EH (cell line): ENCODE measurements at regions not wholly inside any gene's neighbourhood (a gene's known extent, or its start where the extent isn't known, plus 50 kb on each side); places are given as distances from the start of the nearest gene placed in this dataset.

Source experiments
- DNase-seq: peaks from one replicate; pipeline ENCODE4 v3.0.0-alpha.2; 2015; ENCODE audit warnings: low read depth

DNA sequence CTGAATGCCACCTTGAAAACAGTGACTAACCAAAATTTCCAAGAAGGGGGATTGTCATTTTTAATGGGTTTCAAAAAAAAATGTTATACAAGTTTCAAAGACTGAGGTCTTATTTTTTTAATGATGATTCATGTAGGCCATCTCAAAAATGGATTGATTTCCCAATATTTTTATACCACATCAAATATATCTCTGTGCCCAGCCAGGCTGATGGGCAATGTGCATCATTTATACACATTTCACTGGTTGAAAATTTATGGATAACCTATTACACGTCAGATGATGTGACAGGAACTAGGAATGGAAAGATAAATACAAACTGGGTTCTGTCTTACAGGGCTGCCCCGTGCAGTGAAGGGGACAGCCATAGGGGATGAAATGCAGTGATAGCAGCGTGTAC, 112.7 kb upstream of the TMPO start:
- DNase-seq, result no peak

DNA sequence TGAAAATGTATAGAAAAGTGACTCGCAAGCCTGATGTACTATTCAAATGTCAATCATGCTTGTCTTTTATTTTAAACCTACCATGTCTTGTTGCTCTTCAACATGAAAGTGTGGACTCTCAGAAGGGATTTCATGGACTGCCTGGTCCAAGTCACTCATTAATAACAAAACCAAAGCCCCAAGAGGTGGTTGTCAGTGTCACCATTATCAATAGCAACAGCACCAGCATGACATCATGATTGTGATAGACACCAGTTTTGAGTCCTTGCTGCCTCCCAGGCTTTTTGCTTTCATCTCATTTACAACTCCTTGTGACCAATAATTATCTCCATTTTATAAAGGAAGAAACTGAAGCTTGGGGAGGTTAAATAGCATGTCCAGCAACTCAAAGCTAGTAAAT, 112.0 kb upstream of the TMPO start:
- no peak for DNase-seq

DNA sequence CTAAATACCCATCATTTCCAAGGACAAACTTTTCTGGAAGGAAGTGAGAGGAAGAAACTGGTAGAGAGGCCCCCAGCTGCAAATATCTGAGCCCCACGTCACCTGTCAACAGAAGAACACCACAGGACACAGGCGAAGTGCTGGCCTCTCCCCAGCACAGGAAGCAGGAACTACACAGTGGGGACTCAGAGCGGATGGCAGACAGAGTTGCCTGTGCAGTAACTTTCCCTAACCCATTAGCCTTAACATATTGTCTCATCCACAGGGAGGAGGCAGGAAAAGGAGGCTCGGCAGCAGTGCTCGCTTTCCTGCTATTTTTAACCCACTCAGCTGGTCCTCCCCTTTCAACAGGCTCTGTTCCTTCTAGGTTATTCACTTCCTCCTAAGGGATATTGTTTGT, 111.5 kb upstream of the TMPO start:
- no peak for DNase-seq

DNA sequence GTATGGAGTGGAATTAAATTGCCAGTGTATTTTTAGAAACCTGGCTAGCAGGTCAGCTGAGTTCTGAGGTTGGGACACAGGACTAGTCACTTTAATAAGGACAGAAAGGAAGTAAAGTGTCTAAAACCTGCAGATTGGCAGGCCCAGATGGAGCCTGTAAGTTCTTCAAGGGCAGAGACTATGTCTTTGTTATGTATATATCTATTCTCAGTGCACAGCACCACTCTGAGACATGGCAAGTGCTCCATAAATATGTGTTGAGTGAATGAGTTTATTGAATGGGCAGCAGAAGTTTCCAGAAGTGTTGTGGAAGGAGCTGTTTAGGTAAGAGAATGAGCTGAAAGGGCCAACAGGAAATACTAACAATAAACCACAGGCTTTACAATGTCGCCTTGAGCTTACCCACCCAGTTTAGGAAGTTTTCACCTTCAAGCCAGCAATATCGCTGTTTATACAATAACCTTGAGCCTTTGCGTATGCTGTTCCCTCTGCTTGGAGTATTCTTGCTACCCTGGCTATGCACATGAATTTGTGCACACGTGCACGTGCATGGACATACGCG, 109.5 kb upstream of the TMPO start:
- no peak for DNase-seq

DNA sequence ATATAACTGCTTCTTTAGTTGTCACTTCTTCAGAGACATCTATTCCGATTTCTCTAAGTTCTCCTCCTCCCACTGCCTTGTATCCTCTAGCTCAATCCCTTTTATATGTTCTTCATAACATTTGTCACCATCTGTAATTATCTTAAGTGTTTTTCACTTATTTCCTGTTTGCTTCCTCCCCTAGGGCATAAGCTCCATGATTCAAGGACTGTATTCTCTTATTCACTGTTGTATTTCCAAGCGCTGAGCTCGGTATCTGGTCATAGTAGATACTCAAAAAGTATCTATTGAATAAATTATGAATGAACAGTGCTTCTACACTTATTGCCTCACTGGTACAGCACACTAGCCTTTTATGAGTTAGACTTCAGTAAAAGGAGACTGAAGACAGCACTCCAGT, 109.0 kb upstream of the TMPO start:
- no peak for DNase-seq

DNA sequence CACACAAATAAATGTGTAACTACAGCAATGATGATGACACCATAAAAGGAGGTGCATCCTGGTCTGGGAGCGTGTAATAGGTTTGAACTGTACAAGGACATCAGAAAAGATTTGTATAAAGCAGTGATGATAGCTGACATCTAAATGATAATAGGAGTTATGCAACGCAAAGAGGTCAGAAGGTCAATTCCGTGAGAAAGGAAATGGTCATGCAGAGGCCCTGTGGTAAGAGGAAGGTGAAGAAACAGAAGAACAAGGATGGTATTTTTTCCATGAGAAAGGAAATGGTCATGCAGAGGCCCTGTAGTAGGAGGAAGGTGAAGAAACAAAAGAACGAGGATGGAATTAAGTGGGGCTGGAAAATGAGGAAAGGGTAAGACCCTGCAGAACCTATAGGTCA, 106.7 kb upstream of the TMPO start:
- DNase-seq, result no peak

DNA sequence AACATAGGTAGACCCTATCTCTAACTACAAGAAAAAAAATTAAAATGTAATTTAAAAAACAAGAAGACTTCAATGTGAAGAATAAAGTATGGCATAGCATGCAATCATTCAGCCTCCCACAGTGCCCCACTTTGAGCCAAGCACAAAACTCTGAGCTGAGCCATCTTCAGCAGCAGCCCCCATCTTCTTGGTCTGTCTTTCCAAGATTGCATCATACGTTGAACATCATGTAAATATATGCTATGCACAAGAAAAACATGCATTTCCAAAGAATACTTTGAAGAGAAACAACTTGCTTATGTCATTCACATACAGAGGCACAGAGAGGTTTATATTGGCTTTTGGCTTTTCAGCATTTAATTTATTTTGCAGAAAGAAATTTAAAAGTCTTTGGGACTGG, 105.8 kb upstream of the TMPO start:
- no peak for DNase-seq

DNA sequence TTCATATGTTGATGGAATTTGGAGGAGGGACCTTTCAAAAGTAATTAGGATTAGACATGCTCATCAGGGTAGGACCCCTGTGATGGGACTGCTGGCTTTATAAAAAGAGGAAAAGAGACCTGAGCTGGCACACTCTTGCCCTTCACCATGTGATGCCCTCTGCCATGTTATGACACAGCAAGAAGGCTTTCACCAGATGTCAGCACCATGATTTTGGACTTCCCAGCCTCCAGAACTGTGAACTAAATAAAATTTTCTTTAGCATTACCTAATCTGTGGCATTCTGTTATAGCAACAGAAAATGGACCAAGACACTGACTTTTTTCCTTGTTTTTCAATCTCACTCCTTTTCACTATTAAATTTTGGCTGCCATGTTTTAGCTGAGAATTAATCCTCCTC, 105.0 kb upstream of the TMPO start:
- no peak for DNase-seq

DNA sequence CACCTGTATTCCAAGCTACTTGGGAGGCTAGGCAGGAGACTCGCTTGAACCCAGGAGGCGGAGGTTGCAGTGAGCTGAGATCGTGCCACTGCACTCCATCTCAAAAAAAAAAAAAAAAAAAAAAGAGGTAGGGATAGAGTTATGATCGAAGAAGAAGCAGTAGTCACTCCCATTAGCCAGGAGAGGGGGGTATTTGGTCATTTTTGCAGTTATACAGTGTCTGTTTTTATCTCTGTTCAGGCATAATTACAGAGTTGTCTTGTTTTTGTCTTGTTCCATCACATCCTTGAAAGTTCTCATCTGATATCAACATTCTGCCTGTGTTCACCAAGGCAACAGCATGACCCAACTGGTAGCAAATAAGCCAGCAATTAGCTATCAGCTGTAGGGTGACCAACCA, 98.5 kb upstream of the TMPO start:
- DNase-seq, result peak; percentile 68

DNA sequence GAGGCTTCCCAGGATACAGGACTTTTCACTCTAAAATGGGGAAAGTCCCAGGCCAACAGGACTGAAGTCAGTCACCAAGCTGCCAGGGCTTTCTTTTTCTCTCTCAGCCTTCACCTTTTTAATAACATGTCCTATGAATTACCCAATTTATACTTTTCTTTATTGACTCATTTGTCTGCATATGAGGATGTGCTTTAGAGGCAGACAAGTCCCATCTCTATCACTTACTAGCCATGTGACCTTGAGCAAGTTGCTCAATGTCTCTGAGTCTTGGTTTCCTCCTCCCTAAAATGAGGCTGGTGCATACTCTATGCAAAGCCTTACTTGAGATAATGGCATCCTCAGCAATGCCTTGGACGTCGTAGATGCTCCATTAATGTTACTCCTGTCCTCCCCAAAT, 98.1 kb upstream of the TMPO start:
- peak; percentile 14 for DNase-seq

DNA sequence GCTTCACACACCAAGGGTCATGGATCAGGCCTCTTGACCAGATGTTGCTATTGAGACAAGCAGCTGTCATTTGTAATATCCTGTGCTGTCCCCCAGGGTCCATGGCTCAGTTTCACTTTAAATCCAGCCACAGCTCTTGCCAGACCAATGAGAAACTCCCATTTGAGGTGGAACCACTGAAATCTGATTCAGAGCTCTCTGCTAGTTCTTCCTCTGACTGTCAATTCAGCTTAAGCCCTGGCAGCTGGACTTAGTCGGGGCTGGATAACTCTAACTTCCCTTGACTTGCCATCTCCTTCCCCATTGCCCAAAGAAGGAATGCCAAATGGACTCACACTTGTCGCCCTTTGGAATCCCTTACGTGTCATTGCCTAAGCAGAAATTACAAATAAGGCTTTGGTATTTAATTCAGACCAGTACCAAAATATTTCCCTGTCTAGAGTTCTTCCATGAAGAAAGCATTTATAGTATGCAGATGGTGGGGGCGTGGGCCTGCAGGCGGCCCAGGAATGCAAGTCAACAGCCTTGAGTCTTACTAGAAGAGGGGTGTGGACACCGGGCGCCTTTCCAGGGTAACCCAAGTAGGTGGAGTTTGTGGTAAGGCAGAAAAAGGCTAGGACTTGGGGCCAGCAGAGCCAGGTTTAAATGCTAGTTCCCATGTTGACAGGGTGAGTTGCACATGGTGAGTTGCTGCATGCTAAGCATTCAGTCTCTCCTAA, 96.9 kb upstream of the TMPO start:
- DNase-seq, result peak; percentile 99

DNA sequence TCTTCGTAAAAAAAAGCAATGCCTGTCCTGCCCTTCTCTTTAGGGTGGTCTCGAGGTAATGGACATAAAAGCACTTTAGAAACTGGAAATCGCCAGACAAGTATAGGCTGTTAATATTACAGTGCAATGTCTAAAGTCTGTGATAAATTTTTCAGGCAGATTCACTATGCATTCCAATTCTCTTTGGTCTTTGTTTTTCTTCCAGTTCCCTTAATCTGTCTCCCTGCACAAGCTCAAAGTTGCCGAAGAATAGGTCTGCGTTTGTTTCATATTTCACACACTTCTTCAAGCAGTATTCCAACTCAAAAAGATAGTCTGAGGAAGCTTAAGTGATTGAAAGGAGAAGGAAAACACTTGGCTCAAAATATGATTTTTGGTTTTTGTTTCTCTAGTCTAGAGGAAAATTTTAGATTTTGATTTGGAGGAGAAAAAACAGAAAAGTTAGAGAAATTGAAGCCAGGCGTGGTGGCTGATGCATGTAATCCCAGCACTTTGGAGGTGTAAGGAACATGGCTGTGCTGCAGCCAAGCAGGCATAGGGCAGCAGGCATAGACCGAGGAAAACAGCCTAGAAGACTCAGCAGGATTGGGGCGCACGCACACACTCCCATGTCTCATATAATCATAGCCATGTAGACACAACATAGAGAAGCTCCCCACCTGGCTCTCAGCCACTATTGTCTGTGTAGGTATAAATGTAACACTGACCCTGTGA, 96.2 kb upstream of the TMPO start:
- no peak for DNase-seq

DNA sequence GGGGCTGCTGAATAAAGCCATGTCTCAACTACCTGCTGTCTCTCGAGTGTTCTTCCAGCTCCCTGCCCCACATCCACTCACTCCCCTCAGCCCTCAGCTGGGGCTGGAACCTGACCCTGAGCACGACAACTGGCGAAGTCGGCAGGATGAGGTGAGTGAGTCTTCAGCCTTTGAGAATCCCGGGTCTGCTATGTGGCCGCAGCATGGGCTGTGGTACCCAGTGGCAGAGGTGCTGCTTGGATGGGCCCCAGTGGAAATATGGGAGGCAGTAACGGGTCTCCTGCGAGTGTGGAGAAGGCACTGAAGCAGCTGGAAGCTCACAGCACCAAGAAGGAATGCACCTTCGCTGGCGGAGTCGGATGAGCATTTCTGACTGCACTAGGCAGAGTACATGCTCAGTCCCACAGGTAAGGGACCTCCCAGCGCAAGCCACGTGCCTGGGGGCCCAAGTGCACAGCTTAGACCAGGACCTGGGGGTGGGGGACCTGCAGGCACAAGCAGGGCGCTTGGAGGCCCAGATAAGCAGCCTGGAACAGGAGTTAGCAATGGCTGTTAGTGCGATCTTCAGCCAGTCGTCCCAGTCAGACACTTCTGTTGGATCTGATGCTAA, 95.5 kb upstream of the TMPO start:
- DNase-seq, result no peak

DNA sequence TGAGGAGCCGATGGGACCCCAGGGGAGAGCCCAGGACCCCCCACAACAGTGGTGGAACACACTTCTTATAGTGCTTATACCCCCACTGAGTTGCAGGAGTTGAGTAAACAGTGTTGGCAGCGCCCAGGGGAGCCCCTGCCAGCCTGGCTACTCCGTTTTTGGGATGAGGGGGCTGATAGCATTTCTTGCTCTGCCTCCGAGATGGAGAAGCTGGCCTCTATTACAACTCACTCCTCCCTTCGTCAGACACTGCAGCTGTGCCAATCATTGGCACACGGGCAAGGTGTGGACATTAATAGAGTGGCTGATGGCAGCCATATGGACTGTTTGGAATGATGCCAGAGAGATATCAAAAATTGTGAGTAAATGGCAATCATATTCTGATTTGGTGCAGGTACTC, 94.9 kb upstream of the TMPO start:
- DNase-seq, result no peak

DNA sequence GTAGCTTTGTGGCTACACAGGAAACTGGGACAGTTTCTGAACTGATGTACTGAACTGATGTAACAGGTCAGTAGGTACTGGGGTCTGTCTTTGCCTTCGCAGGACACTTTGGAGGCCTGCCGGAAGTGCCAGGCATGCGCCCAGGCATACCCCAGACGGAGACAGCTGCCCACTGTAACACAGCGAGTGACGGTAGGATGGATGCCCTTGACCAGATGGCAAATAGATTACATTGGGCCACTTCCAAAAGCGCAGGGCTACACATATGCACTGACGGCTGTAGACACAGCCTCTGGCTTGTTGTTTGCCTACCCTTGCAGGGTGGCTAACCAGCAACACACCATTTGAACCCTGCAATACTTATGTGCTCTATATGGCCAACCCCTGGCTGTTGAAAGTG, 94.1 kb upstream of the TMPO start:
- no peak for DNase-seq

DNA sequence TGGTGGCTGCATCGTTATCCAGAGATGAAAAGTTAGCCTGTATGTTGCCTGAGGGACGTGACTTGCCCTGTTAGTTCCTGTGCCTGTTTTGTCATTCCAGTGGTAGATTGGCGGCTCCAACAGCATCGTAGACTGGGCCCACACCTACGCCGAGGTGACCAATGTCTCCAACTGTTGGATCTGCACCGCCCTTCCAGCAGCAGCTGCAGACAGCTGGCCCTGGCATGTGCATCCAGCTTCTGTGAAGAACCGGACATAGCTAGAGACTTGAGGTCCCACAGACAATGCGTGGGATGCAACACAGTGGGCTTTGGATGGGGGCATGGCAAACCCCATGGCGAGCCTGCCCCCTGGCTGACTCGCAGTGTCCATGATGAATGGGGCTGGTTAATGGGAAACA, 93.0 kb upstream of the TMPO start:
- DNase-seq, result no peak

DNA sequence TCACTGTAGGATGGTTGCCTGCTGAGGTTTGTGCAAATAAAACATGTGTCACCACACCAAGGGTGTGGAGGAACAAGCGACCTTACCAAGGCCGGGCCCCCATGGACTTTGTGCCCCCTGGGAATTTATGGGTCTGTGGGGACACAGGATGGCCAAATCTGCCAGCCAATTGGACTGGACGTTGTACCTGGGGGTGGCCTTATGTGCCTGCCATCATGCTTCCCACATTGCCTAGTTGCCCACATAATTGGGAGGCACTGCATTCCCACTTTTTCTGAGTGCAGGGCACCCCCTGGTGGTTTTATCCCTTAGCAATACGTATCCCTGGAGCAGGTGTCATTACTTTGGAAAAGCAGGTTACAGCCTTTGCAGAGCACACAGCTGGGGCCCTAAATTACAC, 92.6 kb upstream of the TMPO start:
- peak; percentile 30 for DNase-seq

DNA sequence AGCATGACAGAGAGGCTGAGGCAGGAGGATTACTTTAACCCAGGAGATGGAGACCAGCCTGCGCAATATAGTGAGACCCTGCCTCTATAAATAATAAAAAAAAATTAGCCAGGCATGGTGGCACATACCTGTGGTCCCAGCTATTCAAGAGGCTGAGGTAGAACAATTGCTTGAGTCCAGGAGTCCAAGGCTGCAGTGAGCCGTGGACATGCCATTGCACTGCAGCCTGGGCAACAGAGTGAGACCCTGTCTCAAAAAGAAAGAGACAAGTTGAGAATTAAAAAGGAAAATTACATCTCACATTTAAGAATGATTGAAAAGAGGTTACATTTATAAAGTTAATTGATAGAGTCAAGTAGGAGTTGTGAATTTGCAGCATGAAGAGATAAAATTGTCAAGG, 91.4 kb upstream of the TMPO start:
- no peak for DNase-seq

DNA sequence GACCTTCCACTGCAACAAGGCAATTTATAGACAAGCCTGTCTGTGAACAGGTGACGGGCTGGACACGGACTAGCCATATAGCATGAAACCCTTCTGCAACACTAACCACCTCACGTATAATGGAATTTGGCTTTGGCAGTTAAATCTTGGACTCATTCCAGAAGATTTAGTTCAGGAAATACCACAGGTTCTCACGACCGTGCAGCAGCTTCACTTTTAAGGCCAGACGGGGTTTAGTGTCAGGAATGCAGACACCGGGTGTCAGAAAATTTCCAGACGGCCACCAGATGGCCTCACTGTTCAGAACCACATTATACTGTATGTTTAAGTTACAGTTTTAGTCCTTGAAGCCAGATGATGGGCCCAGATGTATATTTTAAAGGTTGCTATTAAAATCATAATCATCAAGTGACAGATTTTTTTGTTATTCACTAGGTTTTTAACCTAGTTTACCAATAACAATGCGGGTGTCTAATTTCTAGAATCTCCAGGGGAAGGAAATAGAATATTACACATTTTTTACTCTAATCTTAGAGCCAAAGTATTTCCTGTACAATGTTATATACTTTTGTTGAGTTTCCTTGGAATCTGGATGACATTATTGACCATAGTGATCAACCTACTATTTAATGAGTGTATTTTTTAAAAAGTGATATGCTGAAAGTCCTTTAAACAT, 90.5 kb upstream of the TMPO start:
- DNase-seq, result peak; percentile 79

DNA sequence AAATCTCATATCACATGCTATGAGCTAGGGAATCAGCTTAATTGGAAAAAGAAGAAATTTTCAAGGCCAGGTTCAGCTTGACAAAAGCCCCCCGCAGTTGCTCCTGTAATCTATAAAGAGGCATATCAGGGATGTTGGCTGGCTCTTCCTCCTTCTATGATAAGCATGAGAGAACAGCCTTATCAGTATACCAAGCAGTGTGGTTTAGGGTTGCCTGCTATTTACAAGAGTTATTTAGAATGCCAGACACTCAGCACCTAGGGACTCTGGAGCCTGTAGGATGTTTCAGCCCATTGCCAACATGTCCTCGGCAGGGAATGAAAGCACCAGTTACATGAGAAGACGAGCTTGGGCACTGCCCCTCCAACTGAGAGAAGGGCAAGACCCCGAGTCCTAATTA, 89.5 kb upstream of the TMPO start:
- DNase-seq, result no peak

DNA sequence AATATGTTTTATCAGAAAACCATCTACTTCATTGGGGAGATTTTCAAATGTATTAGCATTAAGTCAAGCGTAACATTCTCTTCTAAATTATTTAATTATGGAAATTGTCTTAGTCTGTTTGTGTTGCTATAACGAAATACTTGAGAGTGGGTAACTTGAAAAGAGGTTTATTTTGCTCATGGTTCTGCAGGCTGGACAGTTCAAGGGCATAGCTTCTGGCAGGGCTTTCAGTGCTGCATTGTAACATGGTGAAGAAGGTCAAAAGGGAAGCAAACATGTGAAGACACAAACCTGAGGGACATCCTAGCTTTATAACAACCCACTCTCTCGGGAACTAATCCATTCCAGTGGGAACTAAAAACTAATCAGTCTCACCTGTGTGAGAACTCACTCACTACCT, 84.3 kb upstream of the TMPO start:
- DNase-seq, result no peak

DNA sequence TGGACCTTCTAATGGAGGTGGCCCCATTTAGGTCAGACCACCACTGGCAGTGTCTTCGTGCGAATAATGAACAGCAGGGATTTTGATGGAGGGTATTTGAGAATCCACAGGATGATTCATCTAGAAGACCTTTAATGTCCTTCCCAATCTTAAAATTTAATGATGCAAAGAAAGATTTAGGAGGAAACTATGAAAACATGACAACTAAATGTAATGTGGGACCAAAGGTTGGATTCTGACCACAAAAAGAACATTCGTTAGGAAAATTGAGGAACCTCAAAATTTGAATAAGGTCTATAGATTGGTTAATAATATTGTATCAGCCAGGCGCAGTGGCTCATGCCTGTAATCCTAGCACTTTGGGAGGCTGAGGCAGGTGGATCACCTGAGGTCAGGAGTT, 78.2 kb upstream of the TMPO start:
- no peak for DNase-seq
